ENCODE measurements at regions not wholly inside any gene's neighbourhood (a gene's known extent, or its start where the extent isn't known, plus 50 kb on each side); places are given as distances from the start of the nearest gene placed in this dataset.

- Histone ChIP-seq H3K27me3 (no peaks in the 10 kb centered on the region), H3K27ac (no peak overlapping the region), H3K9me3 (no peaks in the 10 kb centered on the region), H3K4me3 (no peak overlapping the region), H3K4me1 (no peaks in the 10 kb centered on the region), H3K36me3 (peaks cover 5% of the 10 kb centered on the region)
- no peak for DNase-seq (ENCODE audit: low spot score)
- no peak for TF ChIP-seq CTCF (IDR thresholded peaks at IDR 0.05)
Measured at GRCh38 chr6:144857086-144857485, 572.0 kb downstream of the UTRN start.

GRCh38 chr6:144862769-144863168 lies 577.6 kb downstream of the UTRN start:
- H3K4me3 ChIP-seq, result no peak overlapping the region
- DNase-seq (ENCODE audit: low spot score), result no peak
- H3K36me3 ChIP-seq, result no peaks in the 10 kb centered on the region
- no peaks in the 10 kb centered on the region for H3K4me1 ChIP-seq
- no peaks in the 10 kb centered on the region for H3K9me3 ChIP-seq
- no peaks in the 10 kb centered on the region for H3K27me3 ChIP-seq
- TF ChIP-seq CTCF (IDR thresholded peaks at IDR 0.05), result no peak
- no peak overlapping the region for H3K27ac ChIP-seq

- Histone ChIP-seq H3K36me3 (no peaks in the 10 kb centered on the region), H3K27me3 (no peaks in the 10 kb centered on the region), H3K4me3 (no peak overlapping the region), H3K4me1 (no peaks in the 10 kb centered on the region), H3K9me3 (no peaks in the 10 kb centered on the region), H3K27ac (no peak overlapping the region)
- no peak for DNase-seq (ENCODE audit: low spot score)
- TF ChIP-seq CTCF (IDR thresholded peaks at IDR 0.05), result no peak
Measured at GRCh38 chr6:144867761-144868160, 582.6 kb downstream of the UTRN start.

GRCh38 chr6:144870782-144871181 lies 585.6 kb downstream of the UTRN start:
- DNase-seq (ENCODE audit: low spot score), result no peak
- Histone ChIP-seq H3K36me3 (no peaks in the 10 kb centered on the region), H3K9me3 (no peaks in the 10 kb centered on the region), H3K27ac (no peak overlapping the region), H3K4me1 (no peaks in the 10 kb centered on the region), H3K27me3 (no peaks in the 10 kb centered on the region), H3K4me3 (no peak overlapping the region)
- no peak for TF ChIP-seq CTCF (IDR thresholded peaks at IDR 0.05)

GRCh38 chr6:144873623-144874378 lies 588.7 kb downstream of the UTRN start:
- H3K9me3 ChIP-seq, result no peaks in the 10 kb centered on the region
- no peaks in the 10 kb centered on the region for H3K4me1 ChIP-seq
- no peaks in the 10 kb centered on the region for H3K27me3 ChIP-seq
- no peak for TF ChIP-seq CTCF (IDR thresholded peaks at IDR 0.05)
- H3K27ac ChIP-seq, result no peak overlapping the region
- no peak for DNase-seq (ENCODE audit: low spot score)
- no peaks in the 10 kb centered on the region for H3K36me3 ChIP-seq
- no peak overlapping the region for H3K4me3 ChIP-seq

- no peak for DNase-seq (ENCODE audit: low spot score)
- Histone ChIP-seq H3K4me1 (no peaks in the 10 kb centered on the region), H3K36me3 (no peaks in the 10 kb centered on the region), H3K27me3 (no peaks in the 10 kb centered on the region), H3K9me3 (no peaks in the 10 kb centered on the region), H3K4me3 (no peak overlapping the region), H3K27ac (no peak overlapping the region)
- no peak for TF ChIP-seq CTCF (IDR thresholded peaks at IDR 0.05)
Measured at GRCh38 chr6:144876689-144877088, 591.6 kb downstream of the UTRN start.
